ENCODE measurements at regions not wholly inside any gene's neighbourhood (a gene's known extent, or its start where the extent isn't known, plus 50 kb on each side); places are given as distances from the start of the nearest gene placed in this dataset.
"Not testable (repeated sequence)": the region's sequence is repeated elsewhere in the genome, so short reads cannot be mapped to it uniquely, and the experiment has no call there.

DNA sequence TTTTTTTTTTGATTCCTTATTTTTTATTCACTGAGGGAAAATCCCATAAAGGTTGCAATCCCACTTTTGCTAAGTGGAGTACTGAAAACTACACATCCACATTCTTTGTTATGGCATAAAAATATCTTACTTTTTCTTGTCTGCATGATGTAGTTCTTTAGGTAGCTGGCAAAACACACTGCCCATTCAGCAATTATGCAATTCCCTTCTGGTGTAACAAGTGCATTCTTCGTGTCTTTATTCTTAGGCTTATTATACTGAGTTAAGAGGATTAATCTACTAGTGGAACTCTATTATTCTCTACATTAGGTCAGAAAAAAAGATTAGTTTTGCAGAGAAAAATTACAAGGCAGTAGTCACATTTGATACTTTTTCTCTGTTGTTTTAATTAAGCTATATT is 403.8 kb upstream of the GBE1 start:
- no peak for DNase-seq (ENCODE audit: low read depth)

DNA sequence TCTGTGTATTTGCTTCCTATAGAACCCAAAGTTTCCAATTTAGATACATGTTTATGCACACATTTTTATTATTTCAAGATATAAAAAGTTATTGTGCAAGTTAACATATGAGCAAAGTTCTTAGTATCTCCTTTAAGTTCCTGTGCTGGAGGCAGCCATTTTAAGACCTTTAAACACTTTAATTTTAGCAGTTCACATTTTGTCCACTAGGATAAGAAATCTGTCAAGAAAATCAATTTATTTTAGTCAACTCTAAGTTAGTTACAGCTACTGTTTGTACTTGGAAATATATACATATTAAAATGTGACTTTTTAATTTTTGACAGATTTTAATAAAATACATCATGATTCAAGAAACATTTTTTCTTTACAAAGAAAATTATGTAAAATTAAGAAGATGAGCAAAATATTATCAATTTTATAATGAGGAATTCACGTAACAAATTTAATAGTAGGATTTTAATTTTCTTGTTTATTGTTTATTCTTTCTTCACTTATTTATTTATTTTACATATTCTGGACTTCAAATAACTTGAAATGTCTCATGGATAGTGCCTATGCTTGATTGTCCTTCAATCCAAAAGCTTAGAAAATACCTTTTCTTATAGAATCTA is 402.6 kb upstream of the GBE1 start:
- DNase-seq (ENCODE audit: low read depth), result no peak

GRCh38 chr3:82157952-82158351 is 396.5 kb upstream of the GBE1 start:
- DNase-seq (ENCODE audit: low read depth), result no peak

DNA sequence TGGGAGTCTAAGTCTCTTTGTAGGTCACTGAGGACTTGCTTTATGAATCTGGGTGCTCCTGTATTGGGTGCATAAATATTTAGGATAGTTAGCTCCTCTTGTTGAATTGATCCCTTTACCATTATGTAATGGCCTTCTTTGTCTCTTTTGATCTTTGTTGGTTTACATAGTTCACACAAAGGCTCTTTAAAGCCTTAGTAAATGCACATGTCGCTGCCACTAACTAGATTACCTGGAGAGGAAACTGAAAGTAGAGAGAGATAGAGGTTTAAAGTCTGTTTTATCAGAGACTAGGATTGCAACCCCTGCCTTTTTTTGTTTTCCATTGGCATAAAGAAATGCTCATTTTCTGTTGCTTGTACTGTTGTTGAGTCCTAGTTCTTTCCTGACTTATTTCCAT is 392.4 kb upstream of the GBE1 start:
- DNase-seq (ENCODE audit: low read depth), result not testable (repeated sequence)

DNA sequence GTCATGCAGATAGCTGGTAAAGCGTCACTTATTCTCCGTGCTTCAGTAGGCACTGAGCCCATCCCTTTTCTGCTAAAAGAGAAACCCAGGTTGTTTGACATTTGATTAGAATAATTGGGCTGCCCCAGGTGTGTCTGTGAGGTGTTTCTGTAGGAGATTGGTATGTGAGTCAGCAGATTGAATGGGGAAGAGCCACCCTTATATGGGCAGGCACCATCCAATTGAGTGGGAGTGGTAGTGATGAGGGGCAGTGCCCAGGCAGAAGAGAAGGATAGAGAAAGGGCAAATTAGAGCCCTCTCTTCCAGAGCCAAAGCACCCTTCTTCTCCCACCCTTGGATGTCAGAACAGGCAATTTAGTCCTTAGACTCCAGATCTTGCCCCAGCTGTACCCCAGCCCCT is 384.3 kb upstream of the GBE1 start:
- no peak for DNase-seq (ENCODE audit: low read depth)

GRCh38 chr3:82144811-82145210 is 383.4 kb upstream of the GBE1 start:
- DNase-seq (ENCODE audit: low read depth), result no peak

GRCh38 chr3:82143661-82144412 is 382.4 kb upstream of the GBE1 start:
- DNase-seq (ENCODE audit: low read depth), result no peak

GRCh38 chr3:82141592-82141991 is 380.1 kb upstream of the GBE1 start:
- DNase-seq (ENCODE audit: low read depth), result no peak

- DNase-seq (ENCODE audit: low read depth), result no peak
Observed at GRCh38 chr3:82137861-82138260, 376.4 kb upstream of the GBE1 start.

DNA sequence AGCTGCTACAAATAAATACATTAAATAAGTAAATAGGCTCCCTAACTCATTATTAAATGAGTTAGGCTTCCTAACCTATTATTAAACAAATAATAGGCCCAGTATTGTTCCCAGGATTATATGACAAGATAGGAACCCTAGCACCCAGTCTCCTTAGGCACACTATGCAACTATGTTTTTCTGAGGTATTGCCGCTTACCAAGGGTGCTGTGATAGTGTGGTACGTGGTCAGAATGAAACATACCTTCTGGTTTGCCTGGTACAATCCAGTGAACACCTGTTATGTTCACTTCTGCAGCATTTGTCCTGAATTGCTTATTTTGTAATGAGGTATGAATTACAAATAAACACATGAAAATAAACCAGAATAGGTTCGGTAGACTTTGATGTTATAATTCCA is 375.6 kb upstream of the GBE1 start:
- DNase-seq (ENCODE audit: low read depth), result no peak

DNA sequence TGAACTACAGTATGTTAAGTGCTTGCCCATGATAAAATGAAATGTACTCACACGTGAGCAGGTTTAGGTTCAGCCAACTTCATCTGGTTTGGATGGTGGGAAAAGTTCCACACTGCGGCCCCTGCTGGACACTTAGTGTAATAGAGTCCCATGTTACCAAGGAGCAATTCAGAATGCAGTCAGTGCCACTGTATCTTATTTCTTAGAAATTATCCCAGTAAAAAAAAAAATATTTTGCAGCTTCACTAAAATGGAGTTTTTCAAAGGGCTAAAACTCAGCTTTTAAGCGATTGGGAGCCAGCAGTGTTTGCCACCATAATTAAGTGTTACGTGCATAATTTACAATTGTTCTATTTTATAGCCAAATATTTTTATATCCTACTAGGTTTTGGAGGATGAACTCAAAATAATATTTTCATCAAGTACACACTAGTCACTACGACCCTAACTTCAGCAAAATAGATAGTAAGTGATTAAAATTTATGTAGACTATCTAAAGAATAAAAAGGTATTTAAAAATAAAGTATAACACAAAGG is 371.7 kb upstream of the GBE1 start:
- peak; percentile 0 for DNase-seq (ENCODE audit: low read depth)

DNA sequence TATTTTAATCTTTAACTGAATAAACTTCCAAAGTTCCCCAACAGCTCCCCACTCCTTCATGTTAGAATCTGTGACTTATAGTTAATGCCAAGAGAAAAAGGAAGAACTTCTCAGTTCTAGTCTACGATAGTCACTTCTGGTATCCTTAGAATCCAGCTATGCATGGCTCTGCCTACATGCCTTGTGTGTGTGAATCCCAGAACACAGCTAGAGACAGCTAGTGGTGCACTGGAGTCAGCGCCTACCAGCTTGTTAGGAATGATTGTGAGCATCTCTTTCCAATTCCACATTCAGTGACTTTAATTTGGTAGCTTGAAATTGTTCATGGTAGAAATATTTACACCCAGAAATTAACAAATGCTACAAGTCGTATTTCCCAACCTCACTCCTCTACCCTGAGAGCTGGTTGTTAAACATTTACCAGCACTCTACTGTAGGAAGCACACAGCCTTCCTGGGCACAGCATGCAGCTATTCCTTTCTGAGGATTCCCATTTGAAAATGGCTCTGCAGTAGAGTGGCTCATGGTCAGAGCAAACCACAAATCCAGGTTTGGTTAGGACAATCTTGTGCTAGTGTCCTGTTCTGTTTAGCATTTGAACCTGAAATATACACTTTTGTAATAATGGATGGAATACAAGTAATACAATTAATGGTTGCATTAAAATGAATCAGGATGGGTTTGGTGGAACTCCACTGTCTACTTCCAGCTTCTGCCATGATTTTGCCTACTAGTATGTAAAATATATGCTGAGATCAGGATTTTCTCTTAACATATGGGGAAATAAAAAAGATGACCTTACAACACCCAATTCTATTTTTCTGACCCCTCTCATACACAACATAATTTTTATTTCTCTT is 371.0 kb upstream of the GBE1 start:
- DNase-seq (ENCODE audit: low read depth), result no peak

- DNase-seq (ENCODE audit: low read depth), result no peak
Observed at GRCh38 chr3:82130046-82130445, 368.6 kb upstream of the GBE1 start.

DNA sequence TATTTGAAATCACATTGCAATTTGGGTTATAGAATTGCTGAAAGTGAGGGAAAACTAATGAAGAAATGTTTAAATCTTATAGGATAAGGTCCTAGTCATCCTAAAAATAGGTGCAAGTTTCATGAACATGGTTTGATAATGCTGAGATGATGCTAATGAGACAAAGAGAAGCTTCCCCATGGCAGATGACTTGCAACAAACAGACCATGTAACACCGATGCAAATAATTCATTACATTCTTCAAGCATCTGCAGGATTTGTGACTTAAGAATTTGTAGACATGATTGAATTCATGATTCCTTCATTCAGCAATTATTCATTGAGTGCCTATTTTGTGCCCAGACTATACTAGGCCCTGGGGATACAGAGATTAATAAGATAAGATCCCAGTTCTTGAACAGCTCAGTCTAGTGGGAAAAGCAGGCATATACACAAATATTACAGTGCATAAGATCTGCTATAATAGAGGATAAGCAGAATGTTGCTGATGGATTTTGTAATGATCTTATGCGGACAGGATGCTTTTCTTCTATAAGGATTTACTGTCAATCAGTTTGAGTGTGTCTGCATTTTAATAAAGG is 367.9 kb upstream of the GBE1 start:
- no peak for DNase-seq (ENCODE audit: low read depth)

- no peak for DNase-seq (ENCODE audit: low read depth)
Observed at GRCh38 chr3:82128271-82128670, 366.8 kb upstream of the GBE1 start.

DNA sequence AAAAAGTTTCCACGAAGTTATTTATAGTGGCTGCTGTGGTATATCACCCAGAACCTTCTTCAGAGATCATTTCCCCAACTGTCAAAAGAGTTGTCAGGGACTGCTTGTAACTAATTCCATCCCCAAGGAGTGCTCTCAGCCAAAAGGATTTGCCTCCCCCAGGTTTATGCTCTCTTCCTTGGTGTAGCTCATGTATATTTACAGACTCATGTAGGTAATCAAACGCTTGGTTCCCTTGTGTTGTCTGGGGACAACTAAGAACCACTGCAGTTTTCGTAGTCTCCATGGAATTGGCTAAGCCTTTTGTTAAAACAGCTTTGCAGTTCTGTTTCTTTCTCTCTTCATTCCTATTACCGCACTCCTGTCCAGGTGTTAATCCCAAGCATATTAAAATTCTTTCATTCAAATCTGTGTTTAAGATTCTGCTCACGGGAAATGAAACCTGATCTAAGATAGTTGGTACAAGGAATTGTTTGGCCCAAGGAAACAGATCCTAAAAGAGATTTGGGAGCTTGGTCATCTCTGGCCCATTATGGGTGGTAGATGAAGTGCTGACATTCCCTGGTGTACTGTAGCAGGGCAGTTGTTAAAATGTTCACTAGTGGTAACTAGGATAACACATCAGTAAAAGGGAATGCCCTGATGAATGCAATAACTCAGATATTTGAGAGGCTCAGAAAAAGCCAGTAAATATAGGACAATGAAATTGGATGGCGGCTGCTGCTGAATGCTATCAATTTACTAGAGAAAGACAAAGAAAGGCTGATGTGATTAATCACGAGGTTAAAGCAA is 361.3 kb upstream of the GBE1 start:
- no peak for DNase-seq (ENCODE audit: low read depth)

DNA sequence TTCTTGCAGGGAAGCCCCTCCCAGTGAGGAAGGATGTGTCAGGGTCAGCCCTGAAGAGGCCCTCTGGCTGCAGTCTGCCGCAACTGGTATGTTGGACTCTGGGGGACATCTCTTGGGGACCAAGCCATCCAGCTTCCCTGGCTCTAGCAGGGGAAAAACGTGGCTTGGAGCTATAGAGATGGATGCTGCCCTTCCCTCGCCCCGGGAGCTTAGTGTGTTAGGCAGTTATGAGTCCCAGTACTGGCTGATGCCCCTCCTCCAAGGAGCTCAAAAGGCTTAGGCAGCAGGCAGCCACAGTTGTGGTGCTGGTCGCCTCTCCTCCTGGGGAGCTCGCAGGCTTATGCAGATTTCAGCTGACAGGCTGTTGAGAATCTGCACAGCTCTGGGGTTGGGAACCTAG is 353.1 kb upstream of the GBE1 start:
- no peak for DNase-seq (ENCODE audit: low read depth)

DNA sequence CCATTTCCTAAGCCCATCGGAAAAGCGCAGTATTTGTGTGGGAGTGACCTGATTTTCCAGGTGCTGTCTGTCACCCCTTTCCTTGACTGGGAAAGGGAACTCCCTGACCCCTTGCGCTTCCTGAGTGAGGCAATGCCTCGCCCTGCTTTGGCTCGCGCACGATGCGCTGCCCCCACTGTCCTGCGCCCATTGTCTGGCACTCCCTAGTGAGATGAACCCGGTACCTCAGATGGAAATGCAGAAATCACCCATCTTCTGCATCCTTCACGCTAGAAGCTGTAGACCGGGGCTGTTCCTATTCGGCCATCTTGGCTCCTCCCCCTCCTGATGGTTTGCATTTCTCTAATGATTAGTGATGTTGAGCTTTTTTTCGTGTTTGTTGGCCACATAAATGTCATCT is 349.3 kb upstream of the GBE1 start:
- not testable (repeated sequence) for DNase-seq (ENCODE audit: low read depth)

- DNase-seq (ENCODE audit: low read depth), result no peak
Observed at GRCh38 chr3:82103241-82103640, 341.8 kb upstream of the GBE1 start.

GRCh38 chr3:82100378-82100777 is 338.9 kb upstream of the GBE1 start:
- DNase-seq (ENCODE audit: low read depth), result no peak

GRCh38 chr3:82093641-82094040 is 332.2 kb upstream of the GBE1 start:
- no peak for DNase-seq (ENCODE audit: low read depth)

GRCh38 chr3:82088749-82089148 is 327.3 kb upstream of the GBE1 start:
- no peak for DNase-seq (ENCODE audit: low read depth)
